Spleen (tissue), 11 donors: ENCODE measurements at regions not wholly inside any gene's neighbourhood (a gene's known extent, or its start where the extent isn't known, plus 50 kb on each side); places are given as distances from the start of the nearest gene placed in this dataset.

Source experiments
- DNase-seq: peaks from one replicate; pipeline ENCODE4 v3.0.0-alpha.2; 2020
- H3K27ac ChIP-seq, 8 donors: fragments of 200-600 bp; sonication (generic) in 7 of 8; 1 replicate in 4 of 8; 2 replicates in 4 of 8; pipeline versions ENCODE4 v1.5.0 to v1.8.0; 2016 to 2021; ENCODE audit warnings: inconsistent platforms in 4 of 8, mild to moderate bottlenecking in 4 of 8, moderate library complexity in 1 of 8
- H3K27me3 ChIP-seq, 7 donors: fragments of 200-600 bp; sonication (generic) in 6 of 7; replicated peaks in 1 of 7; 1 replicate in 4 of 7; 2 replicates in 3 of 7; pipeline versions ENCODE4 v1.5.0 to v1.8.0; 2016 to 2021; ENCODE audit warnings: inconsistent platforms in 3 of 7, mild to moderate bottlenecking in 1 of 7
- H3K36me3 ChIP-seq, 6 donors: fragments of 200-600 bp; sonication (generic) in 5 of 6; 1 replicate in 4 of 6; 2 replicates in 2 of 6; pipeline versions ENCODE4 v1.5.0 to v1.8.0; 2016 to 2021; ENCODE audit warnings: inconsistent platforms in 2 of 6
- H3K4me1 ChIP-seq, 6 donors: fragments of 200-600 bp; sonication (generic) in 5 of 6; 1 replicate in 3 of 6; 2 replicates in 3 of 6; pipeline versions ENCODE4 v1.5.0 to v1.8.0; 2016 to 2021; ENCODE audit warnings: inconsistent platforms in 3 of 6
- H3K4me3 ChIP-seq, 8 donors: fragments of 200-600 bp; sonication (generic) in 7 of 8; 1 replicate in 4 of 8; 2 replicates in 4 of 8; pipeline versions ENCODE4 v1.5.0 to v1.8.0; 2016 to 2021; ENCODE audit warnings: inconsistent platforms in 4 of 8, mild to moderate bottlenecking in 4 of 8, moderate library complexity in 2 of 8
- H3K9me3 ChIP-seq, 8 donors: fragments of 200-600 bp; sonication (generic) in 7 of 8; 1 replicate in 4 of 8; 2 replicates in 4 of 8; pipeline versions ENCODE4 v1.5.0 to v1.8.0; 2016 to 2021; ENCODE audit warnings: inconsistent platforms in 4 of 8
- CTCF ChIP-seq, 11 experiments: fragments of 200-600 bp in 7 of 11; fragments of 450-650 bp in 4 of 11; sonication (generic) in 4 of 11; IDR thresholded peaks in 8 of 11; conservative IDR thresholded peaks in 3 of 11; 1 replicate in 7 of 11; 2 replicates in 4 of 11; pipeline versions ENCODE4 v1.4.0 to v1.8.0; 2016 to 2021; ENCODE audit warnings: antibody characterized with exemption in 11 of 11, inconsistent platforms in 4 of 11, mild to moderate bottlenecking in 1 of 11
- POLR2A ChIP-seq, 3 donors: fragments of 450-650 bp; IDR thresholded peaks; one replicate each; pipeline ENCODE4 v1.5.1; 2017; ENCODE audit warnings: antibody characterized with exemption in 3 of 3, mild to moderate bottlenecking in 1 of 3
- POLR2AphosphoS5 ChIP-seq, 3 donors: sonication (generic); formaldehyde crosslinking; IDR thresholded peaks; one replicate each; pipeline ENCODE4 v1.5.1; 2017; ENCODE audit warnings: antibody characterized with exemption in 3 of 3
- WGBS, 5 donors: extraction: QIAGEN DNeasy Blood & Tissue Kit in 3 of 5; methylation state at CpG; one replicate each; pipeline versions ENCODE4 v1.1.5 to v1.1.7; 2013 to 2018; 5-methylcytosine and 5-hydroxymethylcytosine counted together
- intact Hi-C: fragments of 100-400 bp; cut with DNase I; formaldehyde crosslinking; loops from one replicate; pipeline ENCODE4 v1.15.0; 2023; ENCODE audit warnings: low total_unique reads
- donor health status: healthy with polysubstance abuse.
- donor health status: DM: no; HTN: no; CAD: no; lungs with moderate emphysema.
- donor health status: DM: no; HTN: no; CAD: no.
- donor health status: Bipolar disorder and iron deficiency.
- donor health status: healthy.
- donor health status: DM: no; HTN: no; CAD: no.
- donor health status: DM: yes; HTN: yes; CAD: no.

- TF ChIP-seq POLR2A (IDR thresholded peaks at IDR 0.05): no peak
- TF ChIP-seq POLR2AphosphoS5 (IDR thresholded peaks at IDR 0.05): no peak
- no peak for TF ChIP-seq CTCF (IDR thresholded peaks at IDR 0.05 in 8 of 11, conservative IDR thresholded peaks at IDR 0.05 in 3 of 11)
- no peaks in the 10 kb centered on the region for H3K4me1 ChIP-seq
- intact Hi-C loops: no loop called here
- H3K36me3 ChIP-seq: no peaks in the 10 kb centered on the region
- no peak overlapping the region for H3K27ac ChIP-seq
- H3K27me3 ChIP-seq: no peaks in the 10 kb centered on the region
- DNase-seq: no peak
- no peak overlapping the region for H3K4me3 ChIP-seq
- H3K9me3 ChIP-seq: no peaks in the 10 kb centered on the region
- 58 to 66% (median 64%) methylated on average over 3 of the region's 3 CpGs for WGBS, 5 donors
These were observed 83.9 kb upstream of the ITGB1 start for GRCh38 chr10:33041783-33042437.

DNA sequence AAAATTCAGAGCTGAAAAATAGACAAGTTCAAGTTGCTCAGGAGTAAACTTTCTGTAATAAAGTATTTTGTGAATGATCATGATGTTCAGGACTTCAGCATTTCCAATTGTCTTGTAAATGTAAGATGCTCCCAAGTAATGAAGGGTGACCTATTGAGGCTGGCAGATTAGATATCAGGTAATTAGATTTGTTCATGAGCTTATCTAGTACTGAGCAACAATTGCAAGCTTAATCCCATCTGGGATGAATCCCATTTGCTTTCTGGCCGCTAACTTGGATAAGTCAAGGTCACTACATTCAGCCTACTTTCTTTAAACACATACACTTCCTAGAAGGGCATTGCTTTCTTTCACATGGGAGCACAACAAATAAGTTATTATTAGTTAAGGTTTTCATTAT is 82.4 kb upstream of the ITGB1 start:
- intact Hi-C loops: no loop called here

GRCh38 chr10:33039181-33039580 is 81.2 kb upstream of the ITGB1 start:
- no peak for TF ChIP-seq CTCF (IDR thresholded peaks at IDR 0.05 in 8 of 11, conservative IDR thresholded peaks at IDR 0.05 in 3 of 11)
- no peak for TF ChIP-seq POLR2AphosphoS5 (IDR thresholded peaks at IDR 0.05)
- TF ChIP-seq POLR2A (IDR thresholded peaks at IDR 0.05): no peak
- H3K4me1 ChIP-seq: no peaks in the 10 kb centered on the region
- no peak overlapping the region for H3K27ac ChIP-seq
- 89 to 96% (median 95%) methylated on average over 1 of the region's 1 CpG for WGBS, 5 donors
- intact Hi-C loops: no loop called here
- H3K27me3 ChIP-seq: no peaks in the 10 kb centered on the region
- no peak overlapping the region for H3K4me3 ChIP-seq
- no peaks in the 10 kb centered on the region for H3K9me3 ChIP-seq
- no peaks in the 10 kb centered on the region for H3K36me3 ChIP-seq
- no peak for DNase-seq

More for the DNA sequence above, 82.4 kb upstream of the ITGB1 start:
- no peak overlapping the region for H3K27ac ChIP-seq
- 83 to 94% (median 85%) methylated on average over 1 of the region's 1 CpG for WGBS, 5 donors
- no peaks in the 10 kb centered on the region for H3K4me1 ChIP-seq
- H3K9me3 ChIP-seq: no peaks in the 10 kb centered on the region
- TF ChIP-seq CTCF (IDR thresholded peaks at IDR 0.05 in 8 of 11, conservative IDR thresholded peaks at IDR 0.05 in 3 of 11): no peak
- H3K36me3 ChIP-seq: no peaks in the 10 kb centered on the region
- no peak for DNase-seq
- no peak overlapping the region for H3K4me3 ChIP-seq
- no peaks in the 10 kb centered on the region for H3K27me3 ChIP-seq

DNA sequence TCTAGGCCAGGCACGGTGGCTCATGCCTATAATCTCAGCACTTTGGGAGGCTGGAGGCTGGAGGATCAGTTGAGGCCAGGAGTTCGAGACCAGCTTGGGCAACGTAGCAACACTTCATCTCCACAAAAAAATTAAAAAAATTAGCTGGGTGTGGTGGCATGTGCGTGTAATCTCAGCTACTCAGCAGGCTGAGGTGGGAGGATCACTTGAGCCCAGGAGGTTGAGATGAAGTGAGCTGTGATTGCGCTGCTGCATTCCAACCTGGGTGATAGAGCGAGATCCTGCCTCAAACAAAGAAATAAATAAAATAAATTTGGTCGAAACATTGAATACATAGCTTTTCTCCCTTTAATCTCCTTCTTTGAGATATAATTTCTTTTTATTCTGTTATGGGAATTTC is 80.6 kb upstream of the ITGB1 start:
- intact Hi-C loops: no loop called here

More for the DNA sequence above, 80.6 kb upstream of the ITGB1 start:
- Histone ChIP-seq H3K27ac (no peak overlapping the region), H3K9me3 (no peaks in the 10 kb centered on the region), H3K4me3 (no peak overlapping the region), H3K36me3 (no peaks in the 10 kb centered on the region), H3K4me1 (no peaks in the 10 kb centered on the region), H3K27me3 (no peaks in the 10 kb centered on the region)
- TF ChIP-seq POLR2AphosphoS5 (IDR thresholded peaks at IDR 0.05): no peak
- TF ChIP-seq CTCF (IDR thresholded peaks at IDR 0.05 in 8 of 11, conservative IDR thresholded peaks at IDR 0.05 in 3 of 11): no peak
- no peak for TF ChIP-seq POLR2A (IDR thresholded peaks at IDR 0.05)
- no peak for DNase-seq
- 85 to 94% (median 93%) methylated on average over 7 of the region's 7 CpGs for WGBS, 5 donors
